HL-60 (cell line): ENCODE measurements at regions not wholly inside any gene's neighbourhood (a gene's known extent, or its start where the extent isn't known, plus 50 kb on each side); places are given as distances from the start of the nearest gene placed in this dataset.

Source experiments
- CTCF ChIP-seq: IDR thresholded peaks from one replicate; pipeline ENCODE4 v1.5.1; 2011; ENCODE audit warnings: low read length, control low read depth, inconsistent platforms; ENCODE audit not compliant: insufficient read depth
- POLR2AphosphoS5 ChIP-seq: IDR thresholded peaks from 2 replicates; pipeline ENCODE4 v1.6.1; 2012; ENCODE audit warnings: low read depth
- SPI1 ChIP-seq: IDR thresholded peaks from 2 replicates; pipeline ENCODE4 v1.6.1; 2012; ENCODE audit warnings: low read depth, mild to moderate bottlenecking, borderline replicate concordance

GRCh38 chr2:30382162-30382783 lies 64.8 kb upstream of the LCLAT1 start:
- TF ChIP-seq CTCF (no peak), POLR2AphosphoS5 (no peak), SPI1 (no peak)
